ENCODE measurements at regions not wholly inside any gene's neighbourhood (a gene's known extent, or its start where the extent isn't known, plus 50 kb on each side); places are given as distances from the start of the nearest gene placed in this dataset.

DNA sequence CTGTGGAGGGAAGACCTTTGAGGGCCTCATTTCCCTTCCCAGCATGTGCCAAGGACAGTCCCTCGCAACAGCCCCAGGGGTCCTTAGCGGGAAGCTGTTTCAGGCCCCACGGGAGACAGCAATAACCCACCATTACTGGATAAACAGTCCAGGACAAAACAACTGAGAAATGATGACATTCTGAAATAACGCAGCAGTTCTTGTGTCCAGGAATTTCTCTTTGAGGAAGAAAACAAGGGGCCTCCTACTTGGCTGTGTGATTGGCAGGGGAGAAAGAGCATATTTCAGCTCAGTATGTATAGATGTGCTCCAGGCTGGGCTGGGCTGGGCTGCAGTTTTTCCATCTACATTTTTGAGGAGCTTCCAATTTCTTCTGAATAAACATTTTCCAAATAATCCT, 82.2 kb upstream of the THBS1 start:
- no peaks in the 10 kb centered on the region for H3K36me3 ChIP-seq (replicated peaks in 1 of 2; ENCODE audit: control insufficient read depth in 1 of 2, insufficient read depth in 2 of 2, low read length in 2 of 2)
- in situ Hi-C loops (cut with HindIII; ENCODE audit: extremely low pct_ligation_motif_present, low pct_unique_long_range_greater_than_20kb) (no loop called here), intact Hi-C loops (cut with micrococcal nuclease; ENCODE audit: unreplicated experiment) (no loop called here)
- no peak overlapping the region for H3K9ac ChIP-seq (ENCODE audit: insufficient read depth, low read depth, low read length)
- no TSS peak for BruUV-seq (replicated peaks)
- ChIA-PET CTCF (ENCODE audit: low intra/inter-chr PET ratio, low total read pairs) (no interaction called here), POLR2A (no interaction called here)
- H3K4me3 ChIP-seq (replicated peaks in 1 of 3; ENCODE audit: insufficient read depth in 1 of 3, low read depth in 2 of 3, low read length in 3 of 3) = no peak overlapping the region
- no peaks in the 10 kb centered on the region for H3K79me2 ChIP-seq (ENCODE audit: insufficient read depth, low read length)
- 23% methylated on average over 4 of the region's 4 CpGs for WGBS (ENCODE audit: low lambda C conversion rate)
- DNase-seq (ENCODE audit: low spot score) (no peak), ATAC-seq (no peak), FAIRE-seq (no peak)
- no peaks in the 10 kb centered on the region for H3K9me3 ChIP-seq (ENCODE audit: low read length)
- TF ChIP-seq KDM5B (CRISPR knock-in tag; IDR thresholded peaks at IDR 0.05; ENCODE audit: borderline replicate concordance) (no peak), HMG20B (CRISPR knock-in tag; conservative IDR thresholded peaks at IDR 0.05) (no peak), ZFP82 (CRISPR knock-in tag; IDR thresholded peaks at IDR 0.05; ENCODE audit: borderline replicate concordance) (no peak), HNRNPK (IDR thresholded peaks at IDR 0.05; ENCODE audit: low read depth, low read length, poor library complexity, severe bottlenecking) (no peak), ATM (IDR thresholded peaks at IDR 0.05; ENCODE audit: borderline replicate concordance) (no peak), ARID2 (CRISPR knock-in tag; IDR thresholded peaks at IDR 0.05; ENCODE audit: borderline replicate concordance) (no peak), CENPX (CRISPR knock-in tag; IDR thresholded peaks at IDR 0.05) (no peak), SMARCE1 (IDR thresholded peaks at IDR 0.05; ENCODE audit: borderline replicate concordance) (no peak), SOX13 (IDR thresholded peaks at IDR 0.05) (no peak), SOX13 (CRISPR knock-in tag; conservative IDR thresholded peaks at IDR 0.05 in 1 of 2, IDR thresholded peaks at IDR 0.05 in 1 of 2) (no peak), FOXP1 (IDR thresholded peaks at IDR 0.05) (no peak), FOXP1 (CRISPR knock-in tag; IDR thresholded peaks at IDR 0.05) (no peak), NCOA2 (CRISPR knock-in tag; IDR thresholded peaks at IDR 0.05) (no peak), HOMEZ (CRISPR knock-in tag; IDR thresholded peaks at IDR 0.05; ENCODE audit: low read depth) (no peak), ZMAT3 (CRISPR knock-in tag; conservative IDR thresholded peaks at IDR 0.05) (no peak), POGK (CRISPR knock-in tag; conservative IDR thresholded peaks at IDR 0.05) (no peak), SETDB1 (CRISPR knock-in tag; IDR thresholded peaks at IDR 0.05; ENCODE audit: borderline replicate concordance) (no peak), RELA (CRISPR knock-in tag; IDR thresholded peaks at IDR 0.05) (no peak)
- TF ChIP-seq, protein P1, sequence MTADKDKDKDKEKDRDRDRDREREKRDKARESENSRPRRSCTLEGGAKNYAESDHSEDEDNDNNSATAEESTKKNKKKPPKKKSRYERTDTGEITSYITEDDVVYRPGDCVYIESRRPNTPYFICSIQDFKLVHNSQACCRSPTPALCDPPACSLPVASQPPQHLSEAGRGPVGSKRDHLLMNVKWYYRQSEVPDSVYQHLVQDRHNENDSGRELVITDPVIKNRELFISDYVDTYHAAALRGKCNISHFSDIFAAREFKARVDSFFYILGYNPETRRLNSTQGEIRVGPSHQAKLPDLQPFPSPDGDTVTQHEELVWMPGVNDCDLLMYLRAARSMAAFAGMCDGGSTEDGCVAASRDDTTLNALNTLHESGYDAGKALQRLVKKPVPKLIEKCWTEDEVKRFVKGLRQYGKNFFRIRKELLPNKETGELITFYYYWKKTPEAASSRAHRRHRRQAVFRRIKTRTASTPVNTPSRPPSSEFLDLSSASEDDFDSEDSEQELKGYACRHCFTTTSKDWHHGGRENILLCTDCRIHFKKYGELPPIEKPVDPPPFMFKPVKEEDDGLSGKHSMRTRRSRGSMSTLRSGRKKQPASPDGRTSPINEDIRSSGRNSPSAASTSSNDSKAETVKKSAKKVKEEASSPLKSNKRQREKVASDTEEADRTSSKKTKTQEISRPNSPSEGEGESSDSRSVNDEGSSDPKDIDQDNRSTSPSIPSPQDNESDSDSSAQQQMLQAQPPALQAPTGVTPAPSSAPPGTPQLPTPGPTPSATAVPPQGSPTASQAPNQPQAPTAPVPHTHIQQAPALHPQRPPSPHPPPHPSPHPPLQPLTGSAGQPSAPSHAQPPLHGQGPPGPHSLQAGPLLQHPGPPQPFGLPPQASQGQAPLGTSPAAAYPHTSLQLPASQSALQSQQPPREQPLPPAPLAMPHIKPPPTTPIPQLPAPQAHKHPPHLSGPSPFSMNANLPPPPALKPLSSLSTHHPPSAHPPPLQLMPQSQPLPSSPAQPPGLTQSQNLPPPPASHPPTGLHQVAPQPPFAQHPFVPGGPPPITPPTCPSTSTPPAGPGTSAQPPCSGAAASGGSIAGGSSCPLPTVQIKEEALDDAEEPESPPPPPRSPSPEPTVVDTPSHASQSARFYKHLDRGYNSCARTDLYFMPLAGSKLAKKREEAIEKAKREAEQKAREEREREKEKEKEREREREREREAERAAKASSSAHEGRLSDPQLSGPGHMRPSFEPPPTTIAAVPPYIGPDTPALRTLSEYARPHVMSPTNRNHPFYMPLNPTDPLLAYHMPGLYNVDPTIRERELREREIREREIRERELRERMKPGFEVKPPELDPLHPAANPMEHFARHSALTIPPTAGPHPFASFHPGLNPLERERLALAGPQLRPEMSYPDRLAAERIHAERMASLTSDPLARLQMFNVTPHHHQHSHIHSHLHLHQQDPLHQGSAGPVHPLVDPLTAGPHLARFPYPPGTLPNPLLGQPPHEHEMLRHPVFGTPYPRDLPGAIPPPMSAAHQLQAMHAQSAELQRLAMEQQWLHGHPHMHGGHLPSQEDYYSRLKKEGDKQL (CRISPR knock-in tag; IDR thresholded peaks at IDR 0.05; ENCODE audit: low read depth) = no peak
- no peak overlapping the region for H3K27ac ChIP-seq (ENCODE audit: extremely low read length, insufficient read depth, low read length)
- H2AFZ ChIP-seq (ENCODE audit: low read length) = no peak overlapping the region
- no peaks in the 10 kb centered on the region for H4K20me1 ChIP-seq (ENCODE audit: insufficient read depth, low read length)
- no peaks in the 10 kb centered on the region for H3K4me1 ChIP-seq (ENCODE audit: insufficient read depth, low read length)
- peaks cover 0 to 11% of the 10 kb centered on the region in 2 experiments; a peak in 2 of 5 replicates for H3K27me3 ChIP-seq (ENCODE audit: control insufficient read depth in 1 of 2, insufficient read depth in 2 of 2, low read length in 2 of 2)
- no peak overlapping the region for H3K4me2 ChIP-seq (ENCODE audit: low read depth, low read length)
